ENCODE measurements at regions not wholly inside any gene's neighbourhood (a gene's known extent, or its start where the extent isn't known, plus 50 kb on each side); places are given as distances from the start of the nearest gene placed in this dataset.

DNA sequence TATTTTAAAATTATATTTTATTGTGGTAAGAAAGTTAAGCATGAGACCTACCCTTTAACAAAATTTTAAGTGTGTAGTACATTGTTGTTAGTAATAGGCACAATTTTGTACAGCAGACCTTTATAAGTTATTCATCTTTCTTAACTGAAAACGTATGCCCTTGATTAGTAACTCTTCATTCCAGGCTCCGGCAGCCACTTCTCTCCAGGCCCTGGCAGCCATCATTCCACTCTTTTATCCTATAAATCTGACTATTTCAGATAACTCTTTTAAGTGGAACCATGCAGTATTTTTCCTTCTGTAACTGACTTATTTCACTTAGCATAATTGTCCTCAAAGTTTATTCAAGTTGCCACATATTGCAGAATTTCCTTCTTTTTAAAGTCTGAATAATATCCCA, 348.2 kb downstream of the CDH11 start:
- no peak overlapping the region for H2BK120ac ChIP-seq (ENCODE audit: low read depth, low read length, poor library complexity, severe bottlenecking)
- TF ChIP-seq, protein P1, sequence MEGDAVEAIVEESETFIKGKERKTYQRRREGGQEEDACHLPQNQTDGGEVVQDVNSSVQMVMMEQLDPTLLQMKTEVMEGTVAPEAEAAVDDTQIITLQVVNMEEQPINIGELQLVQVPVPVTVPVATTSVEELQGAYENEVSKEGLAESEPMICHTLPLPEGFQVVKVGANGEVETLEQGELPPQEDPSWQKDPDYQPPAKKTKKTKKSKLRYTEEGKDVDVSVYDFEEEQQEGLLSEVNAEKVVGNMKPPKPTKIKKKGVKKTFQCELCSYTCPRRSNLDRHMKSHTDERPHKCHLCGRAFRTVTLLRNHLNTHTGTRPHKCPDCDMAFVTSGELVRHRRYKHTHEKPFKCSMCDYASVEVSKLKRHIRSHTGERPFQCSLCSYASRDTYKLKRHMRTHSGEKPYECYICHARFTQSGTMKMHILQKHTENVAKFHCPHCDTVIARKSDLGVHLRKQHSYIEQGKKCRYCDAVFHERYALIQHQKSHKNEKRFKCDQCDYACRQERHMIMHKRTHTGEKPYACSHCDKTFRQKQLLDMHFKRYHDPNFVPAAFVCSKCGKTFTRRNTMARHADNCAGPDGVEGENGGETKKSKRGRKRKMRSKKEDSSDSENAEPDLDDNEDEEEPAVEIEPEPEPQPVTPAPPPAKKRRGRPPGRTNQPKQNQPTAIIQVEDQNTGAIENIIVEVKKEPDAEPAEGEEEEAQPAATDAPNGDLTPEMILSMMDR (conservative IDR thresholded peaks at IDR 0.05) = no peak
- no peak overlapping the region for H2BK12ac ChIP-seq (ENCODE audit: insufficient read length, low read depth, low read length)
- no peak overlapping the region for H2BK15ac ChIP-seq (ENCODE audit: low read depth, low read length)
- no peak overlapping the region for H4K8ac ChIP-seq (replicated peaks; ENCODE audit: insufficient read length, low read depth, low read length)
- no peak overlapping the region for H3K18ac ChIP-seq (ENCODE audit: insufficient read length, low read depth, low read length)
- no peaks in the 10 kb centered on the region for H3K9me3 ChIP-seq (ENCODE audit: control insufficient read depth, low read depth, low read length)
- H3K79me2 ChIP-seq (ENCODE audit: insufficient read depth, low read length) = no peaks in the 10 kb centered on the region
- H3K27me3 ChIP-seq (ENCODE audit: insufficient read depth, low read length) = no peaks in the 10 kb centered on the region
- H3K4me2 ChIP-seq (ENCODE audit: insufficient read depth, insufficient read length, low read length) = no peak overlapping the region
- no peak overlapping the region for H2BK5ac ChIP-seq (ENCODE audit: insufficient read length, low read length)
- no peak overlapping the region for H2AK5ac ChIP-seq (ENCODE audit: insufficient read length, low read length)
- no peak overlapping the region for H3K9ac ChIP-seq (ENCODE audit: extremely low read depth, insufficient read length, low read length)
- no peak overlapping the region for H3K4ac ChIP-seq (ENCODE audit: low read depth, low read length)
- H4K91ac ChIP-seq (ENCODE audit: insufficient read length, low read depth, low read length) = no peak overlapping the region
- H3K27ac ChIP-seq (ENCODE audit: insufficient read length, low read depth, low read length) = no peak overlapping the region
- H4K20me1 ChIP-seq (ENCODE audit: control insufficient read depth, insufficient read depth, insufficient read length) = no peaks in the 10 kb centered on the region
- H3K23ac ChIP-seq (ENCODE audit: insufficient read length, low read depth, low read length) = no peak overlapping the region
- no peak overlapping the region for H3K56ac ChIP-seq (ENCODE audit: insufficient read length, low read depth, low read length)
- no peaks in the 10 kb centered on the region for H3K79me1 ChIP-seq (ENCODE audit: insufficient read depth, low read depth, low read length, poor library complexity, severe bottlenecking)
- Mint-ChIP-seq H3K27me3 (ENCODE audit: low read depth) (no peaks in the 10 kb centered on the region), H3K4me1 (no peaks in the 10 kb centered on the region), H3K36me3 (ENCODE audit: insufficient read depth in 1 of 3, low read depth in 3 of 3) (no peaks in the 10 kb centered on the region; a peak in 1 of 7 replicates), H3K9me3 (no peaks in the 10 kb centered on the region; a peak in 1 of 5 replicates), H3K27ac (no peak overlapping the region), H3K4me3 (no peak overlapping the region)
- DNase-seq = no peak
- WGBS (ENCODE audit: extremely low coverage, insufficient read length, low lambda C conversion rate) = no CpG with 5 or more reads among the region's 2 CpGs
- H3K4me1 ChIP-seq (ENCODE audit: insufficient read depth, low read length) = no peaks in the 10 kb centered on the region
- no peak overlapping the region for H2AFZ ChIP-seq (ENCODE audit: low read length)
- H4K5ac ChIP-seq (ENCODE audit: insufficient read length, low read depth, low read length) = no peak overlapping the region
- no peak overlapping the region for H3K14ac ChIP-seq (ENCODE audit: insufficient read depth, low read length)
- H2BK20ac ChIP-seq (ENCODE audit: low read depth, low read length, poor library complexity, severe bottlenecking) = no peak overlapping the region
- H3K23me2 ChIP-seq (ENCODE audit: insufficient read length, low read depth, low read length, poor library complexity, severe bottlenecking) = no peaks in the 10 kb centered on the region
- H3T11ph ChIP-seq (ENCODE audit: low read length) = no peak overlapping the region

Data from H9 (cell line).